ENCODE measurements at regions not wholly inside any gene's neighbourhood (a gene's known extent, or its start where the extent isn't known, plus 50 kb on each side); places are given as distances from the start of the nearest gene placed in this dataset.

- in situ Hi-C loops (cut with MboI; ENCODE audit: low sequenced_read_pairs, unreplicated experiment), result loop anchor here (25.0 kb wide), 1 partner anchor 286 kb away; no protein-coding TSS in a partner anchor
- TF ChIP-seq CTCF (IDR thresholded peaks at IDR 0.05; ENCODE audit: borderline replicate concordance, control extremely low read depth, extremely low read depth, insufficient read depth, missing control alignments), result no peak
- no peak for DNase-seq (ENCODE audit: low spot score)
Measured at GRCh38 chr5:1726469-1726865, 73.2 kb downstream of the MRPL36 start.

GRCh38 chr5:1725641-1726468 is 73.8 kb downstream of the MRPL36 start:
- DNase-seq (ENCODE audit: low spot score), result no peak
- in situ Hi-C loops (cut with MboI; ENCODE audit: low sequenced_read_pairs, unreplicated experiment), result loop anchor here (25.0 kb wide), 1 partner anchor 286 kb away; no protein-coding TSS in a partner anchor

GRCh38 chr5:1724822-1725602 is 74.6 kb downstream of the MRPL36 start:
- TF ChIP-seq CTCF (IDR thresholded peaks at IDR 0.05; ENCODE audit: borderline replicate concordance, control extremely low read depth, extremely low read depth, insufficient read depth, missing control alignments), result no peak
- no peak for DNase-seq (ENCODE audit: low spot score)
- in situ Hi-C loops (cut with MboI; ENCODE audit: low sequenced_read_pairs, unreplicated experiment), result loop anchor here (25.0 kb wide), 1 partner anchor 287 kb away; no protein-coding TSS in a partner anchor

More at GRCh38 chr5:1725641-1726468, 73.8 kb downstream of the MRPL36 start:
- no peak for TF ChIP-seq CTCF (IDR thresholded peaks at IDR 0.05; ENCODE audit: borderline replicate concordance, control extremely low read depth, extremely low read depth, insufficient read depth, missing control alignments)

- in situ Hi-C loops (cut with MboI; ENCODE audit: low sequenced_read_pairs, unreplicated experiment), result no loop called here
- TF ChIP-seq CTCF (IDR thresholded peaks at IDR 0.05; ENCODE audit: borderline replicate concordance, control extremely low read depth, extremely low read depth, insufficient read depth, missing control alignments), result no peak
- no peak for DNase-seq (ENCODE audit: low spot score)
Measured at GRCh38 chr5:1723957-1724821, 75.4 kb downstream of the MRPL36 start.

- no peak for TF ChIP-seq CTCF (IDR thresholded peaks at IDR 0.05; ENCODE audit: borderline replicate concordance, control extremely low read depth, extremely low read depth, insufficient read depth, missing control alignments)
- DNase-seq (ENCODE audit: low spot score), result no peak
- in situ Hi-C loops (cut with MboI; ENCODE audit: low sequenced_read_pairs, unreplicated experiment), result no loop called here
Measured at GRCh38 chr5:1723476-1723875, 76.2 kb downstream of the MRPL36 start.

GRCh38 chr5:1722877-1723276 is 76.8 kb downstream of the MRPL36 start:
- TF ChIP-seq CTCF (IDR thresholded peaks at IDR 0.05; ENCODE audit: borderline replicate concordance, control extremely low read depth, extremely low read depth, insufficient read depth, missing control alignments), result no peak
- in situ Hi-C loops (cut with MboI; ENCODE audit: low sequenced_read_pairs, unreplicated experiment), result no loop called here
- no peak for DNase-seq (ENCODE audit: low spot score)
